ENCODE measurements at regions not wholly inside any gene's neighbourhood (a gene's known extent, or its start where the extent isn't known, plus 50 kb on each side); places are given as distances from the start of the nearest gene placed in this dataset.

DNA sequence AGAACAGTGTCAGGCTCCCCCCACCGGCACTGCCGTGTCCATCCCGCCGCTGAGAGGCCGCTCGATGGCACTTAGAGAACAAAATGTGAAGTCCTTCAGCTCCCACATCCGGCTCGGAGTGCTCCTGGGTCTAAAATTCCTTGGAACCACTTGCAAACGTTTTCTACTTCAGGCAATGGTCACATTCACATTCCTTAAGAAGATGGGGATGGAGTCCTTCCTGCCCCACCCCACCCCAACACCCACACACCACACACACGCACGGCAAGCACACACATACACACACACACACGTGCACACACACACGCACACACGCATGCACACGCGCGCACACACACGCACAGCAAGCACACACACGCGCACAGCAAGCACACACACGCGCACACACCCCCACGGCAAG, 83.4 kb downstream of the SOX1 start:
- Histone ChIP-seq H3K27me3 (ENCODE audit: insufficient read depth, low read length) (no peaks in the 10 kb centered on the region), H3K4me1 (ENCODE audit: control insufficient read depth in 1 of 2, insufficient read depth in 2 of 2, low read length in 2 of 2) (no peaks in the 10 kb centered on the region), H3K9ac (ENCODE audit: low read length) (no peak overlapping the region), H2AFZ (ENCODE audit: low read depth, low read length, poor library complexity, severe bottlenecking) (no peak overlapping the region), H3K9me2 (ENCODE audit: insufficient read depth) (no peaks in the 10 kb centered on the region), H4K20me1 (ENCODE audit: insufficient read depth) (no peaks in the 10 kb centered on the region), H3K36me3 (ENCODE audit: control insufficient read depth in 1 of 2, insufficient read depth in 2 of 2, low read length in 2 of 2) (no peaks in the 10 kb centered on the region), H3K4me3 (replicated peaks in 1 of 2; ENCODE audit: low read depth in 1 of 2, low read length in 2 of 2) (no peak overlapping the region), H3K79me2 (ENCODE audit: insufficient read depth, low read length) (no peaks in the 10 kb centered on the region), H3K27ac (ENCODE audit: low read depth, low read length) (no peak overlapping the region), H3K9me3 (ENCODE audit: control insufficient read depth in 1 of 2, insufficient read depth in 1 of 2, low read depth in 1 of 2, low read length in 2 of 2) (no peaks in the 10 kb centered on the region), H3K4me2 (ENCODE audit: low read length) (no peak overlapping the region)
- CTCF ChIA-PET: no interaction called here
- POLR2A ChIA-PET: no interaction called here
- DNase-seq (ENCODE audit: low read depth, low spot score) (no peak), ATAC-seq (no peak)
- no peak for TF ChIP-seq YY1 (IDR thresholded peaks at IDR 0.05; ENCODE audit: extremely low read depth, insufficient replicate concordance, low read depth, low read length)
- no peak for TF ChIP-seq SIN3A (IDR thresholded peaks at IDR 0.05; ENCODE audit: low read depth)
- TF ChIP-seq TCF7L2 (IDR thresholded peaks at IDR 0.05; ENCODE audit: borderline replicate concordance, extremely low read depth, insufficient read depth, insufficient read length): no peak
- TF ChIP-seq, protein P1, sequence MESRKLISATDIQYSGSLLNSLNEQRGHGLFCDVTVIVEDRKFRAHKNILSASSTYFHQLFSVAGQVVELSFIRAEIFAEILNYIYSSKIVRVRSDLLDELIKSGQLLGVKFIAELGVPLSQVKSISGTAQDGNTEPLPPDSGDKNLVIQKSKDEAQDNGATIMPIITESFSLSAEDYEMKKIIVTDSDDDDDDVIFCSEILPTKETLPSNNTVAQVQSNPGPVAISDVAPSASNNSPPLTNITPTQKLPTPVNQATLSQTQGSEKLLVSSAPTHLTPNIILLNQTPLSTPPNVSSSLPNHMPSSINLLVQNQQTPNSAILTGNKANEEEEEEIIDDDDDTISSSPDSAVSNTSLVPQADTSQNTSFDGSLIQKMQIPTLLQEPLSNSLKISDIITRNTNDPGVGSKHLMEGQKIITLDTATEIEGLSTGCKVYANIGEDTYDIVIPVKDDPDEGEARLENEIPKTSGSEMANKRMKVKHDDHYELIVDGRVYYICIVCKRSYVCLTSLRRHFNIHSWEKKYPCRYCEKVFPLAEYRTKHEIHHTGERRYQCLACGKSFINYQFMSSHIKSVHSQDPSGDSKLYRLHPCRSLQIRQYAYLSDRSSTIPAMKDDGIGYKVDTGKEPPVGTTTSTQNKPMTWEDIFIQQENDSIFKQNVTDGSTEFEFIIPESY (IDR thresholded peaks at IDR 0.05; ENCODE audit: extremely low read depth, insufficient replicate concordance, low read length): no peak
- no peak for TF ChIP-seq ATF3 (IDR thresholded peaks at IDR 0.05)
- TF ChIP-seq ELF1 (IDR thresholded peaks at IDR 0.05; ENCODE audit: borderline replicate concordance, low read depth): no peak
- no peak for TF ChIP-seq ZNF274 (IDR thresholded peaks at IDR 0.05; ENCODE audit: low read depth, low read length)
- no peak for TF ChIP-seq CBX3 (IDR thresholded peaks at IDR 0.05; ENCODE audit: low read depth)
- TF ChIP-seq, protein P2, sequence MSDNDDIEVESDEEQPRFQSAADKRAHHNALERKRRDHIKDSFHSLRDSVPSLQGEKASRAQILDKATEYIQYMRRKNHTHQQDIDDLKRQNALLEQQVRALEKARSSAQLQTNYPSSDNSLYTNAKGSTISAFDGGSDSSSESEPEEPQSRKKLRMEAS (IDR thresholded peaks at IDR 0.05): no peak
- TF ChIP-seq, protein P3, sequence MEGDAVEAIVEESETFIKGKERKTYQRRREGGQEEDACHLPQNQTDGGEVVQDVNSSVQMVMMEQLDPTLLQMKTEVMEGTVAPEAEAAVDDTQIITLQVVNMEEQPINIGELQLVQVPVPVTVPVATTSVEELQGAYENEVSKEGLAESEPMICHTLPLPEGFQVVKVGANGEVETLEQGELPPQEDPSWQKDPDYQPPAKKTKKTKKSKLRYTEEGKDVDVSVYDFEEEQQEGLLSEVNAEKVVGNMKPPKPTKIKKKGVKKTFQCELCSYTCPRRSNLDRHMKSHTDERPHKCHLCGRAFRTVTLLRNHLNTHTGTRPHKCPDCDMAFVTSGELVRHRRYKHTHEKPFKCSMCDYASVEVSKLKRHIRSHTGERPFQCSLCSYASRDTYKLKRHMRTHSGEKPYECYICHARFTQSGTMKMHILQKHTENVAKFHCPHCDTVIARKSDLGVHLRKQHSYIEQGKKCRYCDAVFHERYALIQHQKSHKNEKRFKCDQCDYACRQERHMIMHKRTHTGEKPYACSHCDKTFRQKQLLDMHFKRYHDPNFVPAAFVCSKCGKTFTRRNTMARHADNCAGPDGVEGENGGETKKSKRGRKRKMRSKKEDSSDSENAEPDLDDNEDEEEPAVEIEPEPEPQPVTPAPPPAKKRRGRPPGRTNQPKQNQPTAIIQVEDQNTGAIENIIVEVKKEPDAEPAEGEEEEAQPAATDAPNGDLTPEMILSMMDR (IDR thresholded peaks at IDR 0.05 in 2 of 3, conservative IDR thresholded peaks at IDR 0.05 in 1 of 3; ENCODE audit: borderline replicate concordance in 1 of 3, insufficient read depth in 1 of 3, low read depth in 2 of 3, low read length in 2 of 3): no peak
- intact Hi-C loops (cut with micrococcal nuclease): no loop called here
- BruUV-seq (replicated peaks): no TSS peak
- RAD21 ChIA-PET (ENCODE audit: low non-redundant PET in 1 of 2, low total read pairs in 2 of 2, uncharacterized antibody in 2 of 2, unreplicated experiment in 2 of 2): no interaction called here
